ENCODE measurements at regions not wholly inside any gene's neighbourhood (a gene's known extent, or its start where the extent isn't known, plus 50 kb on each side); places are given as distances from the start of the nearest gene placed in this dataset.
"Not testable (repeated sequence)": the region's sequence is repeated elsewhere in the genome, so short reads cannot be mapped to it uniquely, and the experiment has no call there.

GRCh38 chr9:87028836-87029235 is 81.5 kb upstream of the GAS1 start:
- H3K4me3 Mint-ChIP-seq; intact Hi-C loops (cut with micrococcal nuclease); H3K4me1 Mint-ChIP-seq (ENCODE audit: low read depth): not testable (repeated sequence)

DNA sequence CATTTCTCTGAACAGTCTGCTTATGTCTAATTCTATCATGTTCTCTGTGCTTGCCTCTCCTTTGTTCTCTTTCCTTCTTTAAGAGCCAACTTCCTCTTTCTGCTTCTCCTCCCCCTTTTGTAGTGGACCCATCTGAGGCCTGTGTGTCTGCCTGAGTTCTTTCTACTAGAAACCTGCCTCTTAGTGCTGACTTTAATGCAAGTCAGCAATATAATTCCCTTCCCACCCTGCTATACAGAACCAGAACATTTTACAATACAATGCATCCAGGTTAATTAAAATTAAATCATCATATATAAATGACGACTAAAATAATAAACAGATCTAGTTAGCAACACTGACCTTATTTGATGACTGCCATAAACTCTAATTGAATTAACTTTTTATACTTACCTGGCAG is 82.6 kb upstream of the GAS1 start:
- Mint-ChIP-seq H3K4me1 (ENCODE audit: low read depth) (no peaks in the 10 kb centered on the region), H3K27me3 (peaks cover 2% of the 10 kb centered on the region), H3K9me3 (peaks cover 13% of the 10 kb centered on the region), H3K27ac (no peak overlapping the region), H3K36me3 (ENCODE audit: low read depth) (no peaks in the 10 kb centered on the region), H3K4me3 (no peak overlapping the region)
- intact Hi-C loops (cut with micrococcal nuclease): no loop called here

More at GRCh38 chr9:87028836-87029235, 81.5 kb upstream of the GAS1 start:
- not testable (repeated sequence) for H3K36me3 Mint-ChIP-seq (ENCODE audit: low read depth); H3K27ac Mint-ChIP-seq; H3K27me3 Mint-ChIP-seq
- H3K9me3 Mint-ChIP-seq: peaks cover 13% of the 10 kb centered on the region

GRCh38 chr9:87034841-87035240 is 87.5 kb upstream of the GAS1 start:
- Mint-ChIP-seq H3K27ac (no peak overlapping the region), H3K4me3 (no peak overlapping the region), H3K4me1 (ENCODE audit: low read depth) (no peaks in the 10 kb centered on the region), H3K36me3 (ENCODE audit: low read depth) (no peaks in the 10 kb centered on the region), H3K9me3 (no peaks in the 10 kb centered on the region), H3K27me3 (peaks cover 2% of the 10 kb centered on the region)
- intact Hi-C loops (cut with micrococcal nuclease): no loop called here

GRCh38 chr9:87035879-87036278 is 88.6 kb upstream of the GAS1 start:
- intact Hi-C loops (cut with micrococcal nuclease): no loop called here
- peaks cover 2% of the 10 kb centered on the region for H3K9me3 Mint-ChIP-seq

DNA sequence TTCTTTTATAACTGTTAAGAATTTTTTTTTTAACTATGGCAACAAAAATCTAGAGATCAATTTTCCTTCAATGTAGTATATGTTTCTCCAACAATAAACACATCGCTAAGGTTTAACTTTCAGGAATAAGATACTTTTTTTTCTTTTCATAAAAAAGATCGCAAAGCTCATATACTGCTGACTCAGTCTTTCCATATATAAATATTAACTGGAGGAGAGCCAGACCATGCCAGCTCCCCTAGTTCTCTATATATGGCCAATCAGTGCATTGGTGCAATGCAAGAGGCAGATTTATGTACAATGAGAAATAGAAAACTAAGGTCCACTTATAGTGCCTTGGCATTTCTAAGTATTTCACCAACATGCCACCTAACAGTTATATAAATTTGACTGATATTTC is 89.2 kb upstream of the GAS1 start:
- no peak overlapping the region for H3K4me3 Mint-ChIP-seq
- H3K36me3 Mint-ChIP-seq (ENCODE audit: low read depth): no peaks in the 10 kb centered on the region
- no peaks in the 10 kb centered on the region for H3K4me1 Mint-ChIP-seq (ENCODE audit: low read depth)
- peaks cover 2% of the 10 kb centered on the region for H3K27me3 Mint-ChIP-seq
- intact Hi-C loops (cut with micrococcal nuclease): no loop called here
- H3K9me3 Mint-ChIP-seq: peaks cover 8% of the 10 kb centered on the region
- H3K27ac Mint-ChIP-seq: no peak overlapping the region

More at GRCh38 chr9:87035879-87036278, 88.6 kb upstream of the GAS1 start:
- Mint-ChIP-seq H3K27ac (no peak overlapping the region), H3K4me3 (no peak overlapping the region), H3K4me1 (ENCODE audit: low read depth) (no peaks in the 10 kb centered on the region), H3K36me3 (ENCODE audit: low read depth) (no peaks in the 10 kb centered on the region), H3K27me3 (peaks cover 2% of the 10 kb centered on the region)

GRCh38 chr9:87039809-87040392 is 92.6 kb upstream of the GAS1 start:
- H3K9me3 Mint-ChIP-seq: peaks cover 13% of the 10 kb centered on the region
- intact Hi-C loops (cut with micrococcal nuclease): no loop called here
- no peaks in the 10 kb centered on the region for H3K27me3 Mint-ChIP-seq
- no peak overlapping the region for H3K4me3 Mint-ChIP-seq
- no peaks in the 10 kb centered on the region for H3K36me3 Mint-ChIP-seq (ENCODE audit: low read depth)
- no peaks in the 10 kb centered on the region for H3K4me1 Mint-ChIP-seq (ENCODE audit: low read depth)
- no peak overlapping the region for H3K27ac Mint-ChIP-seq

GRCh38 chr9:87040410-87041009 is 93.2 kb upstream of the GAS1 start:
- Mint-ChIP-seq H3K27me3 (no peaks in the 10 kb centered on the region), H3K36me3 (ENCODE audit: low read depth) (no peaks in the 10 kb centered on the region), H3K9me3 (peaks cover 13% of the 10 kb centered on the region), H3K4me3 (no peak overlapping the region), H3K4me1 (ENCODE audit: low read depth) (no peaks in the 10 kb centered on the region), H3K27ac (no peak overlapping the region)
- intact Hi-C loops (cut with micrococcal nuclease): no loop called here

GRCh38 chr9:87041553-87042235 is 94.4 kb upstream of the GAS1 start:
- H3K36me3 Mint-ChIP-seq (ENCODE audit: low read depth); H3K4me3 Mint-ChIP-seq; H3K4me1 Mint-ChIP-seq (ENCODE audit: low read depth); H3K27me3 Mint-ChIP-seq; H3K27ac Mint-ChIP-seq; intact Hi-C loops (cut with micrococcal nuclease): not testable (repeated sequence)
- peaks cover 13% of the 10 kb centered on the region for H3K9me3 Mint-ChIP-seq

DNA sequence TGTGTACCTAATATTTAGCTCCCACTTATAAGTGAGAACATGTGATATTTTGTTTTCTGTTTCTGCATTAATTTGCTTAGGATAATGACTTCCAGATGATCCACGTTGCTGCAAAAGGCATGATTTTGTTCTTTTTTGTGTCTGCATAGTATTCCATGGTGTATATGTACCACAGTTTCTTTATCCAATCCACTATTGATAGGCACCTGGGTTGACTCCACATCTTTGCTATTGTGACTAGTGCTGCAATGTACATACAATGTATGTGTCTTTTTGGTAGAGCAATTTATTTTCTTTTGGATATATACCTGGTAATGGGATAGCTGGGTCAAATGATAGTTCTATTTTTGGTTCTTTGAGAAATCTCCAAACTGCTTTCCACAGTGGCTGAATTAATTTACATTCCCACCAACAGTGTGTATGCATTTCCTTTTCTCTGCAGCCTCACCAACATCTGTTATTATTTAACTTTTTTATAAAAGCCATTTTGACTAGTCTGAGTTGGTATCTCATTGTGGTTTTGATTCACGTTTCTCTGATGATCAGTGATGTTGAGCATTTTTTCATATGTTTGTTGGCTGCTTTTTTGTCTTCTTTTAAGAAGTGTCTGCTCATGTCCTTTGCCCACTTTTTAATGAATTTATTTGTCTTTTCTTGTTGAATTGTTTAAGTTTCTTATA is 102.8 kb upstream of the GAS1 start:
- H3K36me3 Mint-ChIP-seq (ENCODE audit: low read depth); H3K27me3 Mint-ChIP-seq; H3K27ac Mint-ChIP-seq; intact Hi-C loops (cut with micrococcal nuclease); H3K9me3 Mint-ChIP-seq; H3K4me3 Mint-ChIP-seq; H3K4me1 Mint-ChIP-seq (ENCODE audit: low read depth): not testable (repeated sequence)

GRCh38 chr9:87054999-87055686 is 107.8 kb upstream of the GAS1 start:
- no peak overlapping the region for H3K4me3 Mint-ChIP-seq
- H3K4me1 Mint-ChIP-seq (ENCODE audit: low read depth): no peaks in the 10 kb centered on the region
- no peak overlapping the region for H3K27ac Mint-ChIP-seq
- H3K27me3 Mint-ChIP-seq: no peaks in the 10 kb centered on the region
- no peaks in the 10 kb centered on the region for H3K36me3 Mint-ChIP-seq (ENCODE audit: low read depth)
- intact Hi-C loops (cut with micrococcal nuclease): no loop called here
- peaks cover 8% of the 10 kb centered on the region for H3K9me3 Mint-ChIP-seq

- intact Hi-C loops (cut with micrococcal nuclease): no loop called here
- no peak overlapping the region for H3K4me3 Mint-ChIP-seq
- no peak overlapping the region for H3K27ac Mint-ChIP-seq
- H3K4me1 Mint-ChIP-seq (ENCODE audit: low read depth): no peaks in the 10 kb centered on the region
- H3K9me3 Mint-ChIP-seq: peaks cover 8% of the 10 kb centered on the region
- no peaks in the 10 kb centered on the region for H3K27me3 Mint-ChIP-seq
- H3K36me3 Mint-ChIP-seq (ENCODE audit: low read depth): no peaks in the 10 kb centered on the region
Observed at GRCh38 chr9:87059772-87060171, 112.5 kb upstream of the GAS1 start.

DNA sequence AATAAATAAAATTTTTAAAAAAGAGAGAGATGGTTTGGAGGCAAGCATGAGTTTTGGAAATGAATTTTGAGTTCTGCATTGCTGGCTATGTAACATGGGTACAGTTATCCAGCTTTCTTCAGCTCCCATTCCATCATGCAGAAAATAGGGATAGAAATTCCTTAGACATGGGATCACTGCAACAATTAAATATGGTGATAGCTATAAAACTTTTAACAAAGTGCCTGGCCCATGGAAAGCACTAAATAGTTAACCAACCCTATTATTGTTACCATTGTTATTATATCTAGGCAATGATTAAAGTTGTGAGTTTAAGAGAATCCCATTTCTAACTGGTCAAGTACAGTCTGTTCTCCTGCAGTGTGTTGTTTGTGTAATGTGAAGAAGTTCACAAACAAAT is 115.4 kb upstream of the GAS1 start:
- Mint-ChIP-seq H3K27me3 (no peaks in the 10 kb centered on the region), H3K9me3 (peaks cover 8% of the 10 kb centered on the region), H3K4me1 (ENCODE audit: low read depth) (no peaks in the 10 kb centered on the region), H3K36me3 (ENCODE audit: low read depth) (no peaks in the 10 kb centered on the region), H3K4me3 (no peak overlapping the region), H3K27ac (no peak overlapping the region)
- intact Hi-C loops (cut with micrococcal nuclease): no loop called here

DNA sequence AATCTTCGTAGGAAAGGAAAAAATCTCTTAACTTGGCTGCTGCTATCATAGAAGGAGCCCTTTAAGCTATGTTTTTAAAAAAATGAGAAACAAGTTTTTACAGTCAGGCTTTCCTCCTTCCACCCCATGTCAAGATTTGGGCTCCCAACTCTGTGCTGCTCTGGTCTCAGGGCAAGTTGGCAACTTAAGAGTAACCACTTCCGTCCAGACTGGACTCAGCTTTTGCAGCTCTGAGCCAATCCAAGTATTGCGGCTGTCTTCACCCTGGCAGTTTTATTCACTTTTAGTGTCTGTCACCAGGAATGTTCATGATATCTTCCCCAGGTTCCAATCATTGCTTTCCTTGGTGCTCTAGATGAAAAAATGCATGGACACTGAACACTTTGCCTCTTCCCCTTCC is 115.9 kb upstream of the GAS1 start:
- no peaks in the 10 kb centered on the region for H3K4me1 Mint-ChIP-seq (ENCODE audit: low read depth)
- H3K9me3 Mint-ChIP-seq: peaks cover 8% of the 10 kb centered on the region
- H3K36me3 Mint-ChIP-seq (ENCODE audit: low read depth): no peaks in the 10 kb centered on the region
- intact Hi-C loops (cut with micrococcal nuclease): no loop called here
- no peak overlapping the region for H3K27ac Mint-ChIP-seq
- no peak overlapping the region for H3K4me3 Mint-ChIP-seq
- no peaks in the 10 kb centered on the region for H3K27me3 Mint-ChIP-seq

DNA sequence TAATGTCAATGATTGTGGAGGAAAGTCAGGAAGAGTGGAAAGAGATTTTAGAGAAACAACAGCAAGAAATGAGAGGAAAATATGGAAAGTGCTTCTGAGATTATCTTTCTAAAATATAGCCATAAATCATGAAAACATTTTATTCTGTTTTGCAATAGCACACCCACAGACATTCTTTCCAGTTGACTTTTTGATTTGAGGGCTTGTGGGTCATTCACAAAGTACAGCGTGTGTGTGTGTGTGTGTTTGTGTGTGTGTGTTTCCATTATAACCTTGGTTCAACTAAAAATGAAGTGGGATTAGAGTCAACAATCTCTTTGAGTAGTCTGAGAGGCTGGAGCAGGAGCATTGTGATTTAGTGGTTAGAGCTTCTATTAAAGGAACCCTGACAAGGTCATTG is 116.6 kb upstream of the GAS1 start:
- Mint-ChIP-seq H3K27me3 (no peaks in the 10 kb centered on the region), H3K4me3 (no peak overlapping the region), H3K4me1 (ENCODE audit: low read depth) (no peaks in the 10 kb centered on the region), H3K9me3 (peaks cover 3% of the 10 kb centered on the region), H3K36me3 (ENCODE audit: low read depth) (no peaks in the 10 kb centered on the region), H3K27ac (no peak overlapping the region)
- intact Hi-C loops (cut with micrococcal nuclease): no loop called here
